GF-D8 (cell line): ENCODE measurements at regions not wholly inside any gene's neighbourhood (a gene's known extent, or its start where the extent isn't known, plus 50 kb on each side); places are given as distances from the start of the nearest gene placed in this dataset.
"Not testable (repeated sequence)": the region's sequence is repeated elsewhere in the genome, so short reads cannot be mapped to it uniquely, and the experiment has no call there.

Source experiments
- DNase-seq: peaks from one replicate; lab custom pipeline; 2025; lab: John Stamatoyannopoulos, UW

- DNase-seq: no peak
Observed at GRCh38 chr3:84679211-84679610, 279.6 kb upstream of the CADM2 start.

- DNase-seq: no peak
Observed at GRCh38 chr3:84680700-84681099, 278.1 kb upstream of the CADM2 start.

- DNase-seq: no peak
Observed at GRCh38 chr3:84683493-84683892, 275.3 kb upstream of the CADM2 start.

GRCh38 chr3:84685467-84685866 is 273.3 kb upstream of the CADM2 start:
- no peak for DNase-seq

GRCh38 chr3:84692261-84692660 is 266.5 kb upstream of the CADM2 start:
- DNase-seq: no peak

GRCh38 chr3:84710288-84710687 is 248.5 kb upstream of the CADM2 start:
- DNase-seq: not testable (repeated sequence)

- DNase-seq: no peak
Observed at GRCh38 chr3:84717894-84718293, 240.9 kb upstream of the CADM2 start.

GRCh38 chr3:84724877-84725276 is 233.9 kb upstream of the CADM2 start:
- no peak for DNase-seq

- DNase-seq: no peak
Observed at GRCh38 chr3:84727616-84728015, 231.2 kb upstream of the CADM2 start.

GRCh38 chr3:84734731-84735130 is 224.1 kb upstream of the CADM2 start:
- not testable (repeated sequence) for DNase-seq

- DNase-seq: no peak
Observed at GRCh38 chr3:84738086-84738485, 220.7 kb upstream of the CADM2 start.

GRCh38 chr3:84742915-84743425 is 215.8 kb upstream of the CADM2 start:
- DNase-seq: no peak

- no peak for DNase-seq
Observed at GRCh38 chr3:84744130-84744529, 214.7 kb upstream of the CADM2 start.

- no peak for DNase-seq
Observed at GRCh38 chr3:84755860-84756259, 202.9 kb upstream of the CADM2 start.

GRCh38 chr3:84759361-84759760 is 199.4 kb upstream of the CADM2 start:
- no peak for DNase-seq

- no peak for DNase-seq
Observed at GRCh38 chr3:84772841-84773240, 185.9 kb upstream of the CADM2 start.

GRCh38 chr3:84783281-84783680 is 175.5 kb upstream of the CADM2 start:
- no peak for DNase-seq

GRCh38 chr3:84789961-84790360 is 168.8 kb upstream of the CADM2 start:
- no peak for DNase-seq

GRCh38 chr3:84806958-84807357 is 151.8 kb upstream of the CADM2 start:
- DNase-seq: no peak

- DNase-seq: no peak
Observed at GRCh38 chr3:84820126-84820525, 138.7 kb upstream of the CADM2 start.

GRCh38 chr3:84820906-84821305 is 137.9 kb upstream of the CADM2 start:
- no peak for DNase-seq

- no peak for DNase-seq
Observed at GRCh38 chr3:84825817-84826216, 133.0 kb upstream of the CADM2 start.

GRCh38 chr3:84830476-84830875 is 128.3 kb upstream of the CADM2 start:
- DNase-seq: no peak

- DNase-seq: no peak
Observed at GRCh38 chr3:84835366-84835765, 123.4 kb upstream of the CADM2 start.

GRCh38 chr3:84836961-84837360 is 121.8 kb upstream of the CADM2 start:
- no peak for DNase-seq
